SK-N-SH (cell line): ENCODE measurements at regions not wholly inside any gene's neighbourhood (a gene's known extent, or its start where the extent isn't known, plus 50 kb on each side); places are given as distances from the start of the nearest gene placed in this dataset.

Experiments
- CTCF ChIA-PET: fragments of 300-600, 350-600 bp; formaldehyde crosslinking; extraction: SDS; loops from one replicate; lab custom pipeline; 2021; lab: Yijun Ruan, JAX
- POLR2A ChIA-PET: fragments of 350-600 bp; sonication (Branson Sonifier 250); formaldehyde crosslinking; extraction: SDS; loops from one replicate; lab custom pipeline; 2020; ENCODE audit warnings: antibody characterized with exemption, inconsistent platforms; lab: Yijun Ruan, JAX
- DNase-seq: peaks from one replicate; pipeline ENCODE4 v3.0.0; 2012
- H2AFZ ChIP-seq: fragments of 200-600 bp; sonication (generic); 2 replicates; pipeline ENCODE4 v1.8.1; 2016; ENCODE audit warnings: antibody characterized with exemption, mild to moderate bottlenecking, low read depth
- H3F3A ChIP-seq: fragments of 200-600 bp; sonication (generic); replicated peaks from 2 replicates; pipeline ENCODE3; 2016; ENCODE audit warnings: antibody characterized with exemption, mild to moderate bottlenecking; ENCODE audit not compliant: insufficient read depth
- H3K27ac ChIP-seq, 2 experiments: fragments of 200-500 bp in 1 of 2; fragments of 200-600 bp in 1 of 2; sonication (Bioruptor generic) in 1 of 2; sonication (generic), shearing (Covaris generic) in 1 of 2; 2 replicates each; pipeline versions ENCODE4 v1.5.1 to v1.6.1; 2014 to 2016; ENCODE audit warnings: low read depth in 2 of 2, inconsistent platforms in 1 of 2, low read length in 1 of 2, mild to moderate bottlenecking in 1 of 2, mixed read lengths in 1 of 2
- H3K27me3 ChIP-seq: fragments of 200-600 bp; sonication (generic), shearing (Covaris generic); 2 replicates; pipeline ENCODE4 v1.6.1; 2016; ENCODE audit warnings: mixed run types; ENCODE audit not compliant: insufficient read depth
- H3K36me3 ChIP-seq, 2 experiments: fragments of 200-500 bp in 1 of 2; fragments of 200-600 bp in 1 of 2; sonication (Bioruptor generic) in 1 of 2; sonication (generic) in 1 of 2; replicated peaks in 1 of 2; 2 replicates each; pipeline versions ENCODE3 to v1.5.1; 2014 to 2016; ENCODE audit warnings: low read length in 1 of 2, mild to moderate bottlenecking in 1 of 2; ENCODE audit not compliant: insufficient read depth in 2 of 2, control insufficient read depth in 1 of 2
- H3K4me1 ChIP-seq, 2 experiments: fragments of 200-500 bp in 1 of 2; fragments of 200-600 bp in 1 of 2; sonication (Bioruptor generic) in 1 of 2; sonication (generic), shearing (Covaris generic) in 1 of 2; 2 replicates each; pipeline versions ENCODE4 v1.5.1 to v1.6.1; 2014 to 2016; ENCODE audit warnings: low read depth in 1 of 2, low read length in 1 of 2, mixed run types in 1 of 2; ENCODE audit not compliant: insufficient read depth in 2 of 2, control insufficient read depth in 1 of 2
- H3K4me2 ChIP-seq: fragments of 200-600 bp; sonication (generic), shearing (Covaris generic); 2 replicates; pipeline ENCODE4 v1.6.1; 2017; ENCODE audit warnings: mixed run types
- H3K4me3 ChIP-seq, 2 experiments: fragments of 200-500 bp in 1 of 2; fragments of 200-600 bp in 1 of 2; sonication (Bioruptor generic) in 1 of 2; sonication (generic), shearing (Covaris generic) in 1 of 2; 2 replicates each; pipeline versions ENCODE4 v1.5.1 to v1.8.1; 2014 to 2016; ENCODE audit warnings: low read depth in 2 of 2, inconsistent platforms in 1 of 2, low read length in 1 of 2, mild to moderate bottlenecking in 1 of 2, mixed read lengths in 1 of 2, moderate library complexity in 1 of 2
- H3K79me2 ChIP-seq: fragments of 200-600 bp; sonication (generic); 2 replicates; pipeline ENCODE4 v1.8.1; 2017; ENCODE audit warnings: mild to moderate bottlenecking; ENCODE audit not compliant: insufficient read depth
- H3K9ac ChIP-seq: fragments of 200-600 bp; sonication (generic); 2 replicates; pipeline ENCODE4 v1.6.1; 2017; ENCODE audit warnings: mixed run types
- H3K9me2 ChIP-seq: fragments of 200-600 bp; sonication (generic); 2 replicates; pipeline ENCODE4 v1.6.1; 2017; ENCODE audit warnings: mixed run types
- H3K9me3 ChIP-seq: fragments of 200-600 bp; sonication (generic); 2 replicates; pipeline ENCODE4 v1.6.1; 2017; ENCODE audit warnings: mixed run types, mild to moderate bottlenecking, moderate library complexity
- H4K20me1 ChIP-seq: fragments of 200-600 bp; sonication (generic); 2 replicates; pipeline ENCODE4 v1.6.1; 2017; ENCODE audit warnings: mild to moderate bottlenecking, mixed run types; ENCODE audit not compliant: insufficient read depth
- GABPA ChIP-seq: IDR thresholded peaks from 2 replicates; pipeline ENCODE4 v1.4.0; 2012; ENCODE audit warnings: low read depth, mild to moderate bottlenecking
- JUND ChIP-seq: IDR thresholded peaks from 2 replicates; pipeline ENCODE4 v1.4.0; 2012
- MAX ChIP-seq: IDR thresholded peaks from 2 replicates; pipeline ENCODE4 v1.4.0; 2012; ENCODE audit warnings: low read depth
- PBX3 ChIP-seq: IDR thresholded peaks from 2 replicates; pipeline ENCODE4; 2012
- RFX5 ChIP-seq: IDR thresholded peaks from 2 replicates; pipeline ENCODE4 v1.6.1; 2012; ENCODE audit warnings: mild to moderate bottlenecking, improper control_type of control experiment, low read length
- TEAD4 ChIP-seq: IDR thresholded peaks from 2 replicates; pipeline ENCODE4 v1.4.0; 2012; ENCODE audit warnings: mild to moderate bottlenecking, borderline replicate concordance; ENCODE audit not compliant: insufficient read depth
- ZBTB33 ChIP-seq: IDR thresholded peaks from 2 replicates; pipeline ENCODE4 v1.4.0; 2012; ENCODE audit warnings: low read depth, borderline replicate concordance
- WGBS: methylation state at CpG from one replicate; pipeline ENCODE4 v1.1.6; 2017; ENCODE audit warnings: low lambda C conversion rate; 5-methylcytosine and 5-hydroxymethylcytosine counted together
- TF ChIP-seq, protein P1 (sequence below): fragments of 200-600 bp; sonication (generic); IDR thresholded peaks from 2 replicates; pipeline ENCODE4 v1.6.1; 2017; ENCODE audit warnings: antibody characterized with exemption, mild to moderate bottlenecking, moderate library complexity

DNA sequence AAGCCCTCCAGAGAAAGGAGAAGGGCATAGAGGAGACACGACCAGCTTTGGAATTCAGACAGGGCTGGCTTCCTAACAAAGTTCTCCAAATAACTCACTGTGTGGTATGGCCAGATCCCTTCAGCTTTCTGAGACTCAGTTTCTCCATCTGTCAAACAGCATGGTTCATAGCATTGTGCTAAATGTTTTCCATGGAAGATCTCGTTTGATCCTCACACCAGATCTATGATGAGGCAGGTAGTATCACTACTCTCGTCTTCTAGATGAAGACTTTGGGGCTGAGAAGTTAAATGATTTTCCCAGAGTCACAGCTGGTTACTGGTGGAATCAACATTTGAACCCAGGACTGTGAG lies 507.3 kb downstream of the HAPSTR1 start (continued):
- TF ChIP-seq, protein P1, sequence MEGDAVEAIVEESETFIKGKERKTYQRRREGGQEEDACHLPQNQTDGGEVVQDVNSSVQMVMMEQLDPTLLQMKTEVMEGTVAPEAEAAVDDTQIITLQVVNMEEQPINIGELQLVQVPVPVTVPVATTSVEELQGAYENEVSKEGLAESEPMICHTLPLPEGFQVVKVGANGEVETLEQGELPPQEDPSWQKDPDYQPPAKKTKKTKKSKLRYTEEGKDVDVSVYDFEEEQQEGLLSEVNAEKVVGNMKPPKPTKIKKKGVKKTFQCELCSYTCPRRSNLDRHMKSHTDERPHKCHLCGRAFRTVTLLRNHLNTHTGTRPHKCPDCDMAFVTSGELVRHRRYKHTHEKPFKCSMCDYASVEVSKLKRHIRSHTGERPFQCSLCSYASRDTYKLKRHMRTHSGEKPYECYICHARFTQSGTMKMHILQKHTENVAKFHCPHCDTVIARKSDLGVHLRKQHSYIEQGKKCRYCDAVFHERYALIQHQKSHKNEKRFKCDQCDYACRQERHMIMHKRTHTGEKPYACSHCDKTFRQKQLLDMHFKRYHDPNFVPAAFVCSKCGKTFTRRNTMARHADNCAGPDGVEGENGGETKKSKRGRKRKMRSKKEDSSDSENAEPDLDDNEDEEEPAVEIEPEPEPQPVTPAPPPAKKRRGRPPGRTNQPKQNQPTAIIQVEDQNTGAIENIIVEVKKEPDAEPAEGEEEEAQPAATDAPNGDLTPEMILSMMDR, result no peak

GRCh38 chr16:9599415-9600120 lies 508.1 kb downstream of the HAPSTR1 start:
- POLR2A ChIA-PET, result no interaction called here
- TF ChIP-seq, protein P1, result no peak
- TF ChIP-seq TEAD4 (no peak), ZBTB33 (no peak), PBX3 (no peak), JUND (no peak), RFX5 (no peak), MAX (no peak), GABPA (no peak)
- TF ChIP-seq, all 33 proteins: peak for 0
- Histone ChIP-seq H3K9me3 (no peaks in the 10 kb centered on the region), H3K36me3 (no peaks in the 10 kb centered on the region), H2AFZ (no peak overlapping the region), H3K9me2 (no peaks in the 10 kb centered on the region), H3K79me2 (no peaks in the 10 kb centered on the region), H3K27me3 (no peaks in the 10 kb centered on the region), H3F3A (no peaks in the 10 kb centered on the region), H3K4me3 (no peak overlapping the region), H3K9ac (no peak overlapping the region), H3K4me2 (no peak overlapping the region), H4K20me1 (no peaks in the 10 kb centered on the region), H3K4me1 (no peaks in the 10 kb centered on the region), H3K27ac (no peak overlapping the region)
- CTCF ChIA-PET, result no interaction called here
- DNase-seq, result no peak
- 18% methylated on average over 8 of the region's 8 CpGs for WGBS
